ENCODE measurements at regions not wholly inside any gene's neighbourhood (a gene's known extent, or its start where the extent isn't known, plus 50 kb on each side); places are given as distances from the start of the nearest gene placed in this dataset.

DNA sequence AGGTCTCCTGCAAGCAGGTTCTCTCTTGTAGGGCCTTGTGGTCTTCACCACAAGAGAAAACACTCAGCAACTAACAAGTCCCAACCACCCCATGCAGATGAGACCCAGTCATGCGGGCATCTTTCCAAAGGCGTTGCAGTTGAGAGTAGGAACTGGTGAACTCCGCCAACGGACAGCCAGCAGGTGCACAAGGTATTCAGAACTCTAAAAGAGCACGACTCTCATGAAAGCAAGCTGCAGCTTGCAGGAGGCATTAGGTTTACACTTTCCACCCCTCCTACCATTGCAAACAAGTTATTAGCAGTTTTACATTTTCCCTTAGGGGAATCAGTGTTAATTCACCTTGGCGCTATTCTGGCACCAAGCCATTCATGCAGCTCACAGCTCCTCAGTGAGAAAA is 173.4 kb upstream of the KIT start:
- DNase-seq (ENCODE audit: low read depth in 1 of 2, low spot score in 1 of 2), result no peak
- H3K27ac ChIP-seq (replicated peaks), result no peak overlapping the region
- TF ChIP-seq SPI1 (IDR thresholded peaks at IDR 0.05; ENCODE audit: borderline replicate concordance, low read depth), result no peak
- TF ChIP-seq, protein P1, sequence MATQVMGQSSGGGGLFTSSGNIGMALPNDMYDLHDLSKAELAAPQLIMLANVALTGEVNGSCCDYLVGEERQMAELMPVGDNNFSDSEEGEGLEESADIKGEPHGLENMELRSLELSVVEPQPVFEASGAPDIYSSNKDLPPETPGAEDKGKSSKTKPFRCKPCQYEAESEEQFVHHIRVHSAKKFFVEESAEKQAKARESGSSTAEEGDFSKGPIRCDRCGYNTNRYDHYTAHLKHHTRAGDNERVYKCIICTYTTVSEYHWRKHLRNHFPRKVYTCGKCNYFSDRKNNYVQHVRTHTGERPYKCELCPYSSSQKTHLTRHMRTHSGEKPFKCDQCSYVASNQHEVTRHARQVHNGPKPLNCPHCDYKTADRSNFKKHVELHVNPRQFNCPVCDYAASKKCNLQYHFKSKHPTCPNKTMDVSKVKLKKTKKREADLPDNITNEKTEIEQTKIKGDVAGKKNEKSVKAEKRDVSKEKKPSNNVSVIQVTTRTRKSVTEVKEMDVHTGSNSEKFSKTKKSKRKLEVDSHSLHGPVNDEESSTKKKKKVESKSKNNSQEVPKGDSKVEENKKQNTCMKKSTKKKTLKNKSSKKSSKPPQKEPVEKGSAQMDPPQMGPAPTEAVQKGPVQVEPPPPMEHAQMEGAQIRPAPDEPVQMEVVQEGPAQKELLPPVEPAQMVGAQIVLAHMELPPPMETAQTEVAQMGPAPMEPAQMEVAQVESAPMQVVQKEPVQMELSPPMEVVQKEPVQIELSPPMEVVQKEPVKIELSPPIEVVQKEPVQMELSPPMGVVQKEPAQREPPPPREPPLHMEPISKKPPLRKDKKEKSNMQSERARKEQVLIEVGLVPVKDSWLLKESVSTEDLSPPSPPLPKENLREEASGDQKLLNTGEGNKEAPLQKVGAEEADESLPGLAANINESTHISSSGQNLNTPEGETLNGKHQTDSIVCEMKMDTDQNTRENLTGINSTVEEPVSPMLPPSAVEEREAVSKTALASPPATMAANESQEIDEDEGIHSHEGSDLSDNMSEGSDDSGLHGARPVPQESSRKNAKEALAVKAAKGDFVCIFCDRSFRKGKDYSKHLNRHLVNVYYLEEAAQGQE (IDR thresholded peaks at IDR 0.05; ENCODE audit: insufficient replicate concordance, low read depth), result no peak
- TF ChIP-seq, protein P2, sequence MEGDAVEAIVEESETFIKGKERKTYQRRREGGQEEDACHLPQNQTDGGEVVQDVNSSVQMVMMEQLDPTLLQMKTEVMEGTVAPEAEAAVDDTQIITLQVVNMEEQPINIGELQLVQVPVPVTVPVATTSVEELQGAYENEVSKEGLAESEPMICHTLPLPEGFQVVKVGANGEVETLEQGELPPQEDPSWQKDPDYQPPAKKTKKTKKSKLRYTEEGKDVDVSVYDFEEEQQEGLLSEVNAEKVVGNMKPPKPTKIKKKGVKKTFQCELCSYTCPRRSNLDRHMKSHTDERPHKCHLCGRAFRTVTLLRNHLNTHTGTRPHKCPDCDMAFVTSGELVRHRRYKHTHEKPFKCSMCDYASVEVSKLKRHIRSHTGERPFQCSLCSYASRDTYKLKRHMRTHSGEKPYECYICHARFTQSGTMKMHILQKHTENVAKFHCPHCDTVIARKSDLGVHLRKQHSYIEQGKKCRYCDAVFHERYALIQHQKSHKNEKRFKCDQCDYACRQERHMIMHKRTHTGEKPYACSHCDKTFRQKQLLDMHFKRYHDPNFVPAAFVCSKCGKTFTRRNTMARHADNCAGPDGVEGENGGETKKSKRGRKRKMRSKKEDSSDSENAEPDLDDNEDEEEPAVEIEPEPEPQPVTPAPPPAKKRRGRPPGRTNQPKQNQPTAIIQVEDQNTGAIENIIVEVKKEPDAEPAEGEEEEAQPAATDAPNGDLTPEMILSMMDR (IDR thresholded peaks at IDR 0.05; ENCODE audit: insufficient read depth, low read length), result no peak
- no peak for TF ChIP-seq POLR2AphosphoS5 (IDR thresholded peaks at IDR 0.05; ENCODE audit: low read depth)
- no peaks in the 10 kb centered on the region for H3K27me3 ChIP-seq (ENCODE audit: insufficient read depth, poor library complexity, severe bottlenecking)
- H3K4me3 ChIP-seq (replicated peaks; ENCODE audit: insufficient read depth, low read length), result no peak overlapping the region

GRCh38 chr4:54487491-54487890 is 170.3 kb upstream of the KIT start:
- TF ChIP-seq, protein P2 (IDR thresholded peaks at IDR 0.05; ENCODE audit: insufficient read depth, low read length), result no peak
- TF ChIP-seq SPI1 (IDR thresholded peaks at IDR 0.05; ENCODE audit: borderline replicate concordance, low read depth) (no peak), GABPA (IDR thresholded peaks at IDR 0.05; ENCODE audit: low read depth) (no peak), POLR2AphosphoS5 (IDR thresholded peaks at IDR 0.05; ENCODE audit: low read depth) (no peak)
- TF ChIP-seq, protein P1 (IDR thresholded peaks at IDR 0.05; ENCODE audit: insufficient replicate concordance, low read depth), result no peak
- no peaks in the 10 kb centered on the region for H3K27me3 ChIP-seq (ENCODE audit: insufficient read depth, poor library complexity, severe bottlenecking)
- H3K27ac ChIP-seq (replicated peaks), result no peak overlapping the region
- no peak overlapping the region for H3K4me3 ChIP-seq (replicated peaks; ENCODE audit: insufficient read depth, low read length)
- no peak for DNase-seq (ENCODE audit: low read depth in 1 of 2, low spot score in 1 of 2)

DNA sequence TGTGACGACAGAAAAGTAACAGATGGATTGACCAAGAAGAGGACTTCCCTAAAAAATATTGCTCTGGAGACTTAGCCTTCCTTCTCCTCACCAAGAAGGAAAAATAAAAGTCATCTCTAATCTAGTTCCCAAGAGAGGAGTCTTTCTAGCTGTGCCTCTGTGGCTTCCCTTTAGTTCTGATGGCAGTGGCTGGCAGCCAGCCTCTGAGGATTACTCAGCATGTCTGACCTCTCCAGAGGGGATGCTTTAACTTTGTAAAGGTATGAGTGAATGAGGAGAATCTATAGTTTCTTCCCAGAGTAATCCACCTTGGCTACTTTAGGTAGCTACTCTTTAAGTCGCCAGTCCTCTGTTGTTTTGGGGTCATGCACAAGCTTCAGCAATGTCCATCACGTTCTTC is 163.9 kb upstream of the KIT start:
- no peak overlapping the region for H3K27ac ChIP-seq (replicated peaks)
- DNase-seq (ENCODE audit: low read depth in 1 of 2, low spot score in 1 of 2), result no peak
- TF ChIP-seq GABPA (IDR thresholded peaks at IDR 0.05; ENCODE audit: low read depth) (no peak), POLR2AphosphoS5 (IDR thresholded peaks at IDR 0.05; ENCODE audit: low read depth) (no peak), SPI1 (IDR thresholded peaks at IDR 0.05; ENCODE audit: borderline replicate concordance, low read depth) (no peak)
- TF ChIP-seq, protein P2 (IDR thresholded peaks at IDR 0.05; ENCODE audit: insufficient read depth, low read length), result no peak
- TF ChIP-seq, protein P1 (IDR thresholded peaks at IDR 0.05; ENCODE audit: insufficient replicate concordance, low read depth), result no peak
- H3K4me3 ChIP-seq (replicated peaks; ENCODE audit: insufficient read depth, low read length), result no peak overlapping the region
- H3K27me3 ChIP-seq (ENCODE audit: insufficient read depth, poor library complexity, severe bottlenecking), result no peaks in the 10 kb centered on the region

All from HL-60 (cell line).